HG03378 (cell line): ENCODE measurements at regions not wholly inside any gene's neighbourhood (a gene's known extent, or its start where the extent isn't known, plus 50 kb on each side); places are given as distances from the start of the nearest gene placed in this dataset.

ENCODE experiments used
- ATAC-seq: cut with Tn5 transposase; IDR thresholded peaks from one replicate; pipeline ENCODE4 v1.9.1; 2021; ENCODE audit warnings: mild to moderate bottlenecking, moderate library complexity; ENCODE audit not compliant: unreplicated experiment

DNA sequence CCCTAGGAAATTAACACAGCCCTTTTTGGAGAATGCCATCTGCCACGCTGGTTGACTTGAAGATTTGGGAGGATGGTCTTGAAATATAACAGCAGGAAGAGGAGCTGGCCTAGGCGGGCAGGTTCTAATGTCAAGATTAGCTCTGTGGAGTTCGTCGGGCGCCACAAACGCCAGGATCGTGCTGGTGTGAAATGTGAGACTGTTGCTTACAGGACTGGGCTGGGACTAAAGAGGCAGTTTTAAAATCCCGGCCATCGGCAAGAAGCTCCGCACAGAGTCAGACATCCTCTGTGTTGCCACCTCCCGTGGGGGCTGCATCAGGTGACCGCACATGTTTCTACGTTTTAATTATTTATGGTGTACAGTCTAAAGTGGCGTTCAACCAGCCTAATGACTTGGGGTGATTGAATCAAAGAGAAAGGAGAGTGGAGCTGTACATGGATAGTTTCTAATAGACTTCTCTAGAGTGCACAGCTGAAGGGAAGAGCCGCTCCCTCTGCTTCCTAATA, 99.4 kb upstream of the BCL11A start:
- ATAC-seq = no peak

DNA sequence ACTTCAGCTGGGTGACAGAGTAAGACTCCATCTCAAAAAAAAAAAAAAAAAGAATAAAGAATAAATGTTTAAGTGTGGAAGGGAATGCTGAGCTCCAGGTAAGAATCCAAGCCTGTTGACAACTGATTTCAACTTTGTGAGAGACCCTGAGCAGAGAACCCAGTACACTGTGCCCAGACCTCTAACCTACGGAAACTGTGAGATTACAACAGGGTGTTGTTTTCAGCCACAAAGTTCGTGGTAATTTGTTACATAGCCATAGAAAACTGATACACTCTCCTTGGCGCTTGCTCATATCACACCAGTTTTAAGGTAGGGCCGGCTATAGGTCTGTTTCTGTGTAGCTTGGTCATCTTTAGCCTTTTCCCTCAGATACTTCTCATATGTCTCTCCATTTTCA, 98.4 kb upstream of the PAPOLG start:
- ATAC-seq = no peak

DNA sequence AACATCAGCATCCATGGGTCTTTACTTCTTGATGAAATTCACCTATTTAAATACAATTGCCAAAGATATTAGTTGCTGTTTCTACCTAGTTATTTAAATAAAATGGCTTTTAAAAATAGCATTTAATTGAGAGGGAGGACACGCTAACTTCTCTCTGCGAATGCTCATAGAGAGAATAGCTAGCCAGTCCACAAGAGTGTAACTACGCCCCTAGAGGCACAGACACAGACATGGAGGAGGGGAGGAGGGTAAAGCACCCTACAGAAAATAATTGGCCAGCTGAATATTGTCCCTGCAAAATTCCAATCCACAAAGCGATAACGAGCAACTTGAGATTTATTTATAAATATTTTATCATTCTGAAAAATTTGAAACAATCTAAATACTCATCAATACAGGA, 97.0 kb upstream of the PAPOLG start:
- no peak for ATAC-seq

DNA sequence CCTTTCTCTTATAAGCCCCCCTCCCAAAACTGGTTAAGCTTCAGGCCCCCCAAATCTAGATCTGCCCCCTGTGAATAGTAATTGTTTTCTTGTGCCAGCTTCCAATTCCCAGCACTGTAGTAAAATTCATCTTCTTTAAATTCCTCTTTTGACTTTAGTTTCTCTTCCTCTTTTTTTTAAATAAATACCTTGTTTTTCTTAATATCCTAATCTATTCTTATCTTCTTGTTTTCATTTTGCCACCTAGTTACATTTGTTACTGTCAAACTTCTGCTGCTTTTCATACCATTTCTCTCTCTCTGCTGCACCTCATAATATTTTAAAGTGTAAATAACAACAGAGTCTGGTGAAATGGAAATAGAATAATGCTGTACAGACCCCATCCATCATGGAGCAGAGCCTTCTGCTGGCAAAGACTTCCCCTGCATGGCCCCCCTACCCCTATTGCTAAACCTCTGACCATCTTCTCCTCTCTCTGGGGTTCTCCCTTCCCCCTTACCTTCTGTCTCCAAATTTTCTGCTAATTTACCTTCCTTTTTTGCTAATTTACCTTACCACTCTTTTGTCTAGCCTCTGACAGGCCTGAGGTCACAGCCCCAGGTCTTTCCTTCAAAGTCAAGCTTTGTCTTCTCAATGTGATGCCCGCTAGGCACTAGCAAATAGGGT, 94.9 kb upstream of the PAPOLG start:
- no peak for ATAC-seq

DNA sequence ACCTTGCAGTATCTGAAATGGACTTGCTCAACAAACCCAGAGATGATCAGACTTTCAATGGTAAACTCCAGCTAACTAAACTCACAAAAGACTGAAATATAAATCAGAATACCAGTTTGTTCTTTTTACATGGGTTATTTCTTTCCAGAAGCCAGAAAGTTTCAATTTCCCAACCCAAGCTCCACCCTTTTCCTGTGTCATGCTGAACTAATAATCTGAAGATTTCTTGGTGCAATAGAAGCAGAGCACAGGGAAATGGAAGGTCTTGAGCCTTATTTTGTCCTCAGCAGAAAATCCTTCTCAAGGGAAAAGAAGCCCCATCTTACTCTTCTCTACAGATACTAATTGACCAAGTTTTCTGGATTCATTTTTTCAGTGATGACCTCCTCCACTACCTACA, 93.3 kb upstream of the PAPOLG start:
- no peak for ATAC-seq

DNA sequence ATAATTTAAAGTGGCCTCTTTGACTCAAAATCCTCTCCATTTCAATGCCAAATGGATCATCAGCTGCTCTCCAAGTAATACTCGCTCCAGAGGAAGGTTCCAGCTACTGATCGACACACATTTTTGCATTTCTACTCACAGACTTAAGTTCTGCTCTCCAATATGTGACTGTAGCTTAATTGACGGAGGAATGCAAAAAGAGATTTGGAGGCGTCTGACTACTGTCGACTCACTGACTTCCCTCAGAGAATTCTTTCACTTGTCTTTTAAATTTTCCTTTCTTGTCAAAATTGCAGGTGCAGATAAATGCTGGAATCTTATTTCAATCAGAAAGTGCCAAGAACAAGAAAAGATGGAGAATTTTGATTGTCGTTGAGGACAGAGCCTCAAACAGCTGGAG, 84.1 kb upstream of the PAPOLG start:
- ATAC-seq = no peak

DNA sequence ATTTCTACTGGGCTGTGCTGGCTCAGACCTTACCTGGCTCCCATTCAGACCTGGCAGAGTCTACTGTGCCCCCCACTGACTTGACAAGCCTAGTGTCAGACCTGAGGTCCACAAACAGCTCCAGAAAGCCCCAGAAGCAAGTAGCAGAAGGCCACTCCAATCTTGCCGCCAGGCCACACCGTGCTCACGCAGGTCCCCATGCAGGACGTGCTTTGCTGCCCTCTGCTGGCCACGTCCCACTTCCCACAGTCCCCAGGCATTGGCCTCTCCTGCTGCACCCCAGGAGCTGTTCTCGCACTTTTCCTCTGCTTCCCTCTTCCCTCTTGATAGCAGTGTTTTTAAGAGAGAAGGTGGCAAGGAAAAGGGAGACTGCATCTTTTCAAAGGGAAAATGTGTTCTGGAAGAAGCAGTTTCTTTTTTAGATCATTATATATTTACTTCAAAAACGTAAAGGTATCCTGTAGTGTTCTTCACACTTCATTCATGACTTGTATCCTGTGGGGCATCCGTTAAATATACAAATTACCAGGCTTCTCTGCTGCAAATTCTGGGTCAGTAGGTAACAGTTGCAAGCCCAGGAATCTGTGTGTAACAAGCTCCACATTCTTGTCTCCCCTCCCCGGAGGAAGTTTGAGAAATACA, 81.4 kb upstream of the PAPOLG start:
- ATAC-seq = peak; percentile 89

DNA sequence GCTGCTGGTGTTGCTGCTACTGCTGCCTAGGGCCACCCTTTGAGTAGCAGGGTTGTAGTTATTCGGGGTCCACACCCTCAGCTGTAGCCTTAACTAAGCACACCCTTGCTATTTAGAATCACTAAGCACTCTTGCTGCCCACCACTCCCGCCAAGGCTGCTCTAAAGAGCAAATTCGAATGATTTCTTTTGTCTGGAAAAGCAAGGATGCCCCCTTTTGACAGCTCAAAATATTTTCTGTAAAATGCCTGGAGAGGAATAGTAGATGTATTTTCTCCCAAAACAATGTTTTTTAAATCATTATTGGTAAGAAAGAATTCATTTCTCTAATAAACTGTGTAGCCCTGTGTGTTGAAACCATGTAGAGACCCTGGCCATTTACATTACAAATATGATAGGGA, 80.8 kb upstream of the PAPOLG start:
- no peak for ATAC-seq

DNA sequence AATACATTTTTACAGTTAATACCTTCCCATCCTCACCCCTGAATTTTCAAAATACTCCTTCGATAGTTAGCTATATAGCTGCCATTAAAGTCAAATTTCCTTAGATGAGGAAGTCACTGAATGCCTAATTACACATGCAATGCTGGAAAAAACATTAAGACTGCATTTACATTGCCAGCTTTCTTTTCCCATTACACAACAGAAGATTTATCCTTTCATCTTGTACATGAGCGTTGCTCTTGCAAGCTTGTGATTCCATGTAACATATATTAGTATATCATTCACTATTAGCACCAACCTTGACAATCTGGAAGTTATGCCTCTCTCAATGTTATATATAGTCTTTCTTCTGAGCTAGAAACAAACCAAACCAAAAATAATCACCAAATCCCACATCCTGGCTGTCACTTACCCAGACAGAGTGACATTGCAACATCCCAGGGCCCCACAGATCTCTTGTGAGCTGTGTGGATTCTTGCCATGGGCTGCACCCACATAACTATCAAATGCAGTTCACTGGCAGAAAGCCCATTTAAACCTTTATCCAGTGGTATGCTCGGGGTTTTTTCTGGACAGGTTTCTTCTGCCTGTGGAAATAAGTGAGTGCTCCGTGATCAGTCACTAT, 79.2 kb upstream of the PAPOLG start:
- ATAC-seq = no peak

DNA sequence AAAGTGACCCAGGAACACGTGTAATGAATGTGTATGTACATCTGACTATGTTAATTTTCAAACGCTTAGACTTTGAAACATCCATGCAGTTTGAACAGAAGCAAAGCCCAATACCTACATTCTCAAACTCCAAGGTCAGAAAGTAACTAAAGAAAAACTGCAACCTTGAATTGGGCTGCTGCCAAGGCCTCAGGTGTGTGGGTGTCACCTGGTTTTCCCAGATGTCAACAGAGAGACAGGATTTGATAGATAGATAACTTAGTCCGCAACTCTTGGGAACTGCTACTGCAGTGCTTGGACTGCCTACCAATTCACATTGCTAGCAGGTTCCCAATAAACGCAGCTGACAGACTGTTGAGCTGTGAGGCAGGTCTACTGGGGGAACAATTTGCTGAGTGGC, 78.7 kb upstream of the PAPOLG start:
- no peak for ATAC-seq

DNA sequence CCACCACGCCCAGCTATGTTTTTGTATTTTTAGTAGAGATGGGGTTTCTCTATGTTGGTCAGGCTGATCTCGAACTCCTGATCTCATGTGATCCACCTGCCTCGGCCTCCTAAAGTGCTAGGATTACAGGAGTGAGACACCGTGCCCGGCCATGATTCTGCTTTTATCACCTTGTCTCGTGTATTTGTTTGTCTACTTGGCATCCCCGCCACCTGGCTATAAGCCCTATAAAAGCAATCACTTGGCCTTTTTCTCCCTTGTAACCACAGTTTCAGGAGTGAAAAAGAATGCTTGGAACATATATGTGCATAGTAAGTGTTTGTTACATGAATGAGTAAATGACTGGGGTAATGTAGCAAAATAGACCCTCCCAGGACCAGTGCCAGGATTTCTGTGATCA, 77.5 kb upstream of the PAPOLG start:
- ATAC-seq = no peak

DNA sequence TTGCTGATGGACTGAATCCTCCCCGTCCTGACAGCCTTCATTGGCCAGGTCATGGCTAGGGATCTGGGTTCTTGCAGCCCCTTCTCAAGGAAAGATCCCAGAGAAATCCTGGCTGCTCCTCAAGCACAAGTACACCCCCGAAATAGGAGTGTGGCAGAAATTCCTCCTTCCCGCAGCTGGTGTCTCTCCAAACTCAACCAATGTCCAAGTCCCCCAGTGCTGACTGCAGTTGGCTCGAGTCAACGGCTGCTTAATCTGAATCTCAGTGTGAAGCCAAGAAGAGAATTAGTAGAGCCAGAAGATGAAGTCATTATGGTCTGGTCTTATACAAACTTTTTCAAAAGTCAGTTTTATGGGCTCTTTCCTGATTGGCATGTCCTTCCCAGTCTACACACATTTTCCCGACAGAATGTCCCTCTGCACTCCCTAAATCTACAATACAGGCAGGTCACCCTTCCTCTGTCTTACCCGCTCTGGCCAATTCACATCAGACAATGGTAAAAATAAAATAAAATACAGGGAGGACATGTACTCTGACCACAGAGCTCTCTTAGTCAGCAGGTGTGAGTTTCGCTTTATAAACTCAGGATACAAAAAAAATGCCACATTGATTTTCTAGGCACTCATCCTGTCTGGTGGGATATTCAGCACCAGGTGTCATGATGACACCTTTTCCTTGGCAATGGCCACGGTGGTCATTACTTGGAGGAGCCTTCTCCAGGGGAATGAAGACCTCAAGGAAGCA, 76.9 kb upstream of the PAPOLG start:
- no peak for ATAC-seq

DNA sequence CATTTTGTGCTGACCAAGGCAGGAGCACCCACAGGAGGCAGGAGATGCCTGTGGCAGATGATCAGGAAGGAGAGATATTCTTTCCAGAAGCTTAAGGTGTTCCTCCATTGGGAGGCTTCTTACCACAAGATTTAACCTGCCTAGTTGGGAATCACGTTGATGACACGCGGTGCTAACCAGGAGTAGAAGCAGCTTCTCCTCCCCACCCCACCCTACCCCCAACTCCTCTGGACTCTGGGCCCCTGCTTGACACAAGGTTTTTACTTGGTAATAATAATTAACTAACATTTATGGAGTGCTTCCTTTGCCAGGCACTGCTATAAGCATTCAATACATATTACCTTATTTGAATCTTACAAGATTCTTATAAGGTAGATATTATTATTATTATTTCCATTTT, 62.5 kb upstream of the PAPOLG start:
- ATAC-seq = no peak

DNA sequence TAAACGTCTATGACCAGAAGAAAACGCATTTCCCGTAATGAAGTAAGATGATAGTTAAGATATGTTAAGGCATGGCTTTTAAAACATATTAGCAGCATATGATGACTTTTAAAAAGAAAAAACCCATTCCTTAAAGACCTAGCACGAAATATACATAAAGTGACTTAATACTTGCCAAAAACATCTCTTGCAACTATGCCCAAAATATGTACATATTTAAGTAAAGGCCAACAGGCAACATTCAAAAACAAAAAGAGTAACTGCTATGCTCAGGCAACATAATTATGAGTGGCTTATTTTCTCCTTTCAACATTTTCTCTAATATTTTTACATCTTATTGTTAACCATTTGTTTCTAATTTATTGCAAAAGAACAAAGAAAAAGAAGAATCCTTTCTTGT, 60.3 kb upstream of the PAPOLG start:
- no peak for ATAC-seq

DNA sequence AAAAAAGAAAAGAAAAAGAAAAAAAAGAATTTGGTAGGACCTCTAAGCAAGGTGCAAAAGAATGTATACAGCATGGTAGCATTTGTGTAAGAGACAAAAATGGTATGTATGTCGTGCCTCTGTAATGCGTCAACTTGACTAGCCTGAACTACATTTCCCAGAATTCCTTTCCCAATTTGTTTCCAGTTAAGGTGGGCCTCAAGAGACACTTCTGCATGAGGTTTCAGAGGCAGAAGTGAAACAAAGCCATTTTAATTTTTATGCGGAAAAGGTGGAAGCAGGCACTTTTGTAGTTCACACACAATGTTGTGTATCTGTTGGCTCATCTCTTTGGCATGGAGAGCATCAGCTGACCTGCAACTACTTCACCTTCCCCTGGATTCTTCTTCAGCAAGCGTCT, 56.5 kb upstream of the PAPOLG start:
- no peak for ATAC-seq

DNA sequence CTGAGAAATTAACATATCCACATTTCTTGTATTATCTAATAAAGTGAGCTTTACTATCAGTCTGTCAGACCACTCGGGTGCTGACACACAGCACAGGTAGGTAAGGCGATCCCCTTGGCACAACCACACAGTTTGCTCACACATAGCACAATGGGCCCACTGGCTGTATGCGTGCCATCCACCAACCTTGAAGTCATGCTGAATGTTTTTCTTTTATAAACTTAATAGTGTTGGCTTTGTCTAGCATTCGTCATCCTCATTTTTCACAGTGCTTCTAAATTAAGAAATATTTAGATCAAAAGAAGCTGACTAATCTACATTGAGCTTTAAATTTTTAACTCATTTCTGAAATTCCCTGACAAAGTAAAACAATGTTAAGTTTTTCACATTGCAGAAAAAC, 50.0 kb upstream of the PAPOLG start:
- no peak for ATAC-seq
